Heart left ventricle (tissue), 16 donors: ENCODE measurements at regions not wholly inside any gene's neighbourhood (a gene's known extent, or its start where the extent isn't known, plus 50 kb on each side); places are given as distances from the start of the nearest gene placed in this dataset.
"Not testable (repeated sequence)": the region's sequence is repeated elsewhere in the genome, so short reads cannot be mapped to it uniquely, and the experiment has no call there.

Experiments
- ATAC-seq, 4 donors: fragments of 200-7000 bp; cut with Tn5 transposase; one replicate each; pipeline ENCODE4 v1.9.1; 2020 to 2022; ENCODE audit warnings: moderate library complexity in 4 of 4, mild to moderate bottlenecking in 3 of 4, moderate number of reproducible peaks in 1 of 4
- DNase-seq, 5 donors: peaks; one replicate each; pipeline ENCODE4 v3.0.0-alpha.2; 2020
- H3K27ac ChIP-seq, 12 donors: fragments of 200-600 bp; sonication (generic) in 4 of 12; one replicate each; pipeline versions ENCODE4 v1.5.0 to v1.8.0; 2016 to 2022; ENCODE audit warnings: mild to moderate bottlenecking in 2 of 12
- H3K27me3 ChIP-seq, 9 donors: fragments of 200-600 bp; sonication (generic) in 2 of 9; one replicate each; pipeline versions ENCODE4 v1.5.1 to v1.8.0; 2016 to 2022; ENCODE audit warnings: mild to moderate bottlenecking in 3 of 9
- H3K36me3 ChIP-seq, 9 donors: fragments of 200-600 bp; sonication (generic) in 2 of 9; one replicate each; pipeline versions ENCODE4 v1.5.0 to v1.8.0; 2018 to 2022; ENCODE audit warnings: mild to moderate bottlenecking in 2 of 9
- H3K4me1 ChIP-seq, 12 donors: fragments of 200-600 bp; sonication (generic) in 4 of 12; one replicate each; pipeline versions ENCODE4 v1.5.0 to v1.8.0; 2016 to 2022; ENCODE audit warnings: mild to moderate bottlenecking in 3 of 12
- H3K4me3 ChIP-seq, 12 donors: fragments of 200-600 bp; sonication (generic) in 4 of 12; one replicate each; pipeline versions ENCODE4 v1.5.0 to v1.8.0; 2017 to 2022; ENCODE audit warnings: mild to moderate bottlenecking in 9 of 12, moderate library complexity in 4 of 12
- H3K9me3 ChIP-seq, 12 donors: fragments of 200-600 bp; sonication (generic) in 4 of 12; one replicate each; pipeline versions ENCODE4 v1.5.0 to v1.8.0; 2016 to 2022; ENCODE audit warnings: mild to moderate bottlenecking in 1 of 12
- POLR2A ChIP-seq, 2 donors: fragments of 450-650 bp; IDR thresholded peaks; one replicate each; pipeline ENCODE4 v1.6.1; 2017; ENCODE audit warnings: antibody characterized with exemption in 2 of 2, mild to moderate bottlenecking in 2 of 2, moderate library complexity in 2 of 2
- WGBS, 4 donors: extraction: QIAGEN DNeasy Blood & Tissue Kit in 2 of 4; methylation state at CpG; one replicate each; pipeline versions ENCODE4 v1.1.5 to v1.1.7; 2013 to 2018; 5-methylcytosine and 5-hydroxymethylcytosine counted together
- intact Hi-C, 10 donors: fragments of 100-400 bp; cut with DNase I; formaldehyde crosslinking; loops; one replicate each; pipeline versions ENCODE4 v1.11.1 to v1.14.2; 2022
- TF ChIP-seq, protein P1 (sequence below), 12 donors: fragments of 200-600 bp; sonication (generic) in 4 of 12; IDR thresholded peaks; one replicate each; pipeline versions ENCODE4 v1.5.0 to v1.8.0; 2018 to 2022; ENCODE audit warnings: antibody characterized with exemption in 12 of 12, mild to moderate bottlenecking in 5 of 12
- donor health status: ischemic (EF 13 %, LVEDD 7.1; RV severe dilation, severe dysfunction).
- donor health status: healthy with polysubstance abuse.
- donor health status: DM: no; HTN: yes; CAD: no.
- donor health status: DM: no; HTN: no; CAD: no.
- donor health status: ischemic (EF 25% LVEDD 6.9; RV normal size, moderate dysfunction).
- donor health status: ischemic (EF 25% LVEDD 5.7; RV mildly dilated, moderate dysfunction).
- donor health status: healthy.
- donor health status: DM: yes; HTN: yes; CAD: no.
- donor health status: ischemic (EF 35%, LVEDD 5.7; RV mildly dilated, moderate dysfunction).
- donor health status: nonischemic (EF 11% LVEDD 7.7; RV severe dilation, severe dysfunction).
- donor health status: DM: yes; HTN: yes; CAD: no.
- donor health status: PGD.
- donor health status: ischemic (EF 29% LVEDD 5.4; RV normal size, mild dysfunction).
- donor health status: nonischemic (EF 23%, LVEDD 6.1; RV moderate dilation, normal function).

- 49 to 61% (median 54%) methylated on average over 3 of the region's 3 CpGs for WGBS, 4 donors
- H3K4me1 ChIP-seq = no peaks in the 10 kb centered on the region
- no peaks in the 10 kb centered on the region for H3K9me3 ChIP-seq
- intact Hi-C loops = no loop called here
- no peak overlapping the region for H3K27ac ChIP-seq
- DNase-seq (no peak), ATAC-seq (no peak)
- peaks cover 0 to 7% (median 0%) of the 10 kb centered on the region in 9 donors for H3K27me3 ChIP-seq
- TF ChIP-seq POLR2A (IDR thresholded peaks at IDR 0.05) = no peak
- TF ChIP-seq, protein P1, sequence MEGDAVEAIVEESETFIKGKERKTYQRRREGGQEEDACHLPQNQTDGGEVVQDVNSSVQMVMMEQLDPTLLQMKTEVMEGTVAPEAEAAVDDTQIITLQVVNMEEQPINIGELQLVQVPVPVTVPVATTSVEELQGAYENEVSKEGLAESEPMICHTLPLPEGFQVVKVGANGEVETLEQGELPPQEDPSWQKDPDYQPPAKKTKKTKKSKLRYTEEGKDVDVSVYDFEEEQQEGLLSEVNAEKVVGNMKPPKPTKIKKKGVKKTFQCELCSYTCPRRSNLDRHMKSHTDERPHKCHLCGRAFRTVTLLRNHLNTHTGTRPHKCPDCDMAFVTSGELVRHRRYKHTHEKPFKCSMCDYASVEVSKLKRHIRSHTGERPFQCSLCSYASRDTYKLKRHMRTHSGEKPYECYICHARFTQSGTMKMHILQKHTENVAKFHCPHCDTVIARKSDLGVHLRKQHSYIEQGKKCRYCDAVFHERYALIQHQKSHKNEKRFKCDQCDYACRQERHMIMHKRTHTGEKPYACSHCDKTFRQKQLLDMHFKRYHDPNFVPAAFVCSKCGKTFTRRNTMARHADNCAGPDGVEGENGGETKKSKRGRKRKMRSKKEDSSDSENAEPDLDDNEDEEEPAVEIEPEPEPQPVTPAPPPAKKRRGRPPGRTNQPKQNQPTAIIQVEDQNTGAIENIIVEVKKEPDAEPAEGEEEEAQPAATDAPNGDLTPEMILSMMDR (IDR thresholded peaks at IDR 0.05) = no peak
- H3K36me3 ChIP-seq = no peaks in the 10 kb centered on the region
- H3K4me3 ChIP-seq = no peak overlapping the region
Measured at GRCh38 chr7:142506601-142507000, 242.7 kb upstream of the PRSS1 start.

GRCh38 chr7:142503949-142504348 is 245.3 kb upstream of the PRSS1 start:
- H3K27me3 ChIP-seq, H3K4me3 ChIP-seq, ATAC-seq, H3K27ac ChIP-seq, H3K4me1 ChIP-seq, intact Hi-C loops, H3K9me3 ChIP-seq, H3K36me3 ChIP-seq, DNase-seq: not testable (repeated sequence)
- WGBS, 4 donors = 45 to 59% (median 52%) methylated on average over 8 of the region's 8 CpGs

- 76 to 78% (median 78%) methylated on average over 6 of the region's 6 CpGs for WGBS, 4 donors
- Histone ChIP-seq H3K27ac (no peak overlapping the region), H3K4me3 (no peak overlapping the region), H3K9me3 (no peaks in the 10 kb centered on the region), H3K36me3 (no peaks in the 10 kb centered on the region), H3K27me3 (peaks cover 0 to 10% (median 0%) of the 10 kb centered on the region in 9 donors), H3K4me1 (no peaks in the 10 kb centered on the region)
- DNase-seq = no peak
- ATAC-seq = no peak
- TF ChIP-seq, protein P1 (IDR thresholded peaks at IDR 0.05) = no peak
- no peak for TF ChIP-seq POLR2A (IDR thresholded peaks at IDR 0.05)
- intact Hi-C loops = no loop called here
Measured at GRCh38 chr7:142503036-142503435, 245.2 kb upstream of the PRSS58 start.

- H3K4me1 ChIP-seq = peaks cover 0 to 6% (median 0%) of the 10 kb centered on the region in 12 donors
- no peak overlapping the region for H3K4me3 ChIP-seq
- H3K27ac ChIP-seq = no peak overlapping the region
- no peaks in the 10 kb centered on the region for H3K9me3 ChIP-seq
- WGBS, 4 donors = 42 to 64% (median 54%) methylated on average over 1 of the region's 1 CpG
- H3K27me3 ChIP-seq = peaks cover 0 to 16% (median under 1%) of the 10 kb centered on the region in 9 donors
- no peak for DNase-seq
- no peaks in the 10 kb centered on the region for H3K36me3 ChIP-seq
- TF ChIP-seq POLR2A (IDR thresholded peaks at IDR 0.05) = no peak
- TF ChIP-seq, protein P1 (IDR thresholded peaks at IDR 0.05) = no peak
- intact Hi-C loops = no loop called here
- ATAC-seq = no peak
Measured at GRCh38 chr7:142501434-142501833, 243.6 kb upstream of the PRSS58 start.

GRCh38 chr7:142500366-142500765 is 242.5 kb upstream of the PRSS58 start:
- WGBS, 4 donors = 38 to 47% (median 44%) methylated on average over 4 of the region's 4 CpGs

More at GRCh38 chr7:142500366-142500765, 242.5 kb upstream of the PRSS58 start:
- H3K27me3 ChIP-seq = peaks cover 0 to 25% (median 6%) of the 10 kb centered on the region in 9 donors
- intact Hi-C loops = no loop called here
- ATAC-seq = no peak
- H3K9me3 ChIP-seq = no peaks in the 10 kb centered on the region
- H3K4me1 ChIP-seq = peaks cover 0 to 15% (median 0%) of the 10 kb centered on the region in 12 donors
- H3K4me3 ChIP-seq = no peak overlapping the region
- no peaks in the 10 kb centered on the region for H3K36me3 ChIP-seq
- no peak overlapping the region for H3K27ac ChIP-seq
- no peak for DNase-seq
- no peak for TF ChIP-seq POLR2A (IDR thresholded peaks at IDR 0.05)
- TF ChIP-seq, protein P1 (IDR thresholded peaks at IDR 0.05) = no peak
